ENCODE measurements at regions not wholly inside any gene's neighbourhood (a gene's known extent, or its start where the extent isn't known, plus 50 kb on each side); places are given as distances from the start of the nearest gene placed in this dataset.
"Not testable (repeated sequence)": the region's sequence is repeated elsewhere in the genome, so short reads cannot be mapped to it uniquely, and the experiment has no call there.

DNA sequence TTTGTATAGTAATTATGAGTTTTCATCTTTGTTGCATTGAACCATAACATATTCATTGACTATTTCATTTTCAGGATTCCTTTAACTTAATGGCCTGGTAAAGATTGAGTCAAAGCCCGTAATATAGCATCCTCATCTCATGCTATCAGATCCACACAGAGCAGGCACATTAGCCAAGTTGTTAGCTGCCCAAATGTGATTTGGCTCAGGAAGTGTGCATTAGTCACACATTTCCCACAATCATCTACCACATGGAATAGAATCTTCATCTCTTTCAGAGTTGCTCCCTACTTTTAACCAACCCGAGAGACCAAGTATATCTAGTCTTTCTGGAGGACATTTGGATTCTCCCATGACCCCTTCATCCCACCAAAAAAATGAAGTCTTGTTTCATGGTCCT is 481.0 kb upstream of the PTGER4 start:
- WGBS (ENCODE audit: missing lambda C conversion rate), result 43% methylated on average over 2 of the region's 2 CpGs
- no peak for DNase-seq (ENCODE audit: low read depth in 1 of 2, low spot score in 1 of 2)

DNA sequence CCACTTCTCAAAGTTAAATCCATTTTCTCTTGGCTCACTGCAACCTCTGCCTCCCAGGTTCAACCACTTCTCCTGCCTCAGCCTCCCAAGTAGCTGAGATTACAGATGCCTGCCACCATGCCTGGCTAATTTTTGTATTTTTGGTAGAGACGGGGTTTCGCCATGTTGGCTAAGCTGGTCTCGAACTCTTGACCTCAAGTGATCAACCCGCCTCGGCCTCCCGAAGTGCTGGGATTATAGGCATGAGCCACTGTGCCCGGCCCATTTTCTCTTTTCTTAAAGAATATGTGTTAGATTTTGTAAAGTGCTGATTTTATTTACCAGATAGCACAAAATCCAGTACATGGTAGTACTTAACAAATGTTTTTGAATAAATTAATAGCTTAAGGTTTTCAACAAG is 484.1 kb upstream of the PTGER4 start:
- H3K4me2 ChIP-seq; DNase-seq (ENCODE audit: low read depth in 1 of 2, low spot score in 1 of 2); CTCF ChIA-PET; H3K4me1 ChIP-seq; FAIRE-seq; POLR2A ChIA-PET; H3K4me3 ChIP-seq; H3K27ac ChIP-seq; ATAC-seq; H3K9me3 ChIP-seq: not testable (repeated sequence)
- 61% methylated on average over 7 of the region's 7 CpGs for WGBS (ENCODE audit: missing lambda C conversion rate)

More for the DNA sequence above, 481.0 kb upstream of the PTGER4 start:
- no peak for ATAC-seq
- no peaks in the 10 kb centered on the region for H3K4me1 ChIP-seq
- H3K27ac ChIP-seq, result no peak overlapping the region
- CTCF ChIA-PET, result interaction anchor here (0.7 kb wide), 1 partner anchor 12 kb away, joined by 3 read pairs; no protein-coding TSS in a partner anchor
- FAIRE-seq, result no peak
- no peak overlapping the region for H3K4me2 ChIP-seq
- TF ChIP-seq, protein P1, sequence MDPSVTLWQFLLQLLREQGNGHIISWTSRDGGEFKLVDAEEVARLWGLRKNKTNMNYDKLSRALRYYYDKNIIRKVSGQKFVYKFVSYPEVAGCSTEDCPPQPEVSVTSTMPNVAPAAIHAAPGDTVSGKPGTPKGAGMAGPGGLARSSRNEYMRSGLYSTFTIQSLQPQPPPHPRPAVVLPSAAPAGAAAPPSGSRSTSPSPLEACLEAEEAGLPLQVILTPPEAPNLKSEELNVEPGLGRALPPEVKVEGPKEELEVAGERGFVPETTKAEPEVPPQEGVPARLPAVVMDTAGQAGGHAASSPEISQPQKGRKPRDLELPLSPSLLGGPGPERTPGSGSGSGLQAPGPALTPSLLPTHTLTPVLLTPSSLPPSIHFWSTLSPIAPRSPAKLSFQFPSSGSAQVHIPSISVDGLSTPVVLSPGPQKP (IDR thresholded peaks at IDR 0.05; ENCODE audit: low read depth, low read length), result no peak
- TF ChIP-seq RARB (CRISPR knock-in tag; IDR thresholded peaks at IDR 0.05), result no peak
- TF ChIP-seq CBX2 (IDR thresholded peaks at IDR 0.05; ENCODE audit: borderline replicate concordance, low read depth), result no peak
- TF ChIP-seq, protein P2, sequence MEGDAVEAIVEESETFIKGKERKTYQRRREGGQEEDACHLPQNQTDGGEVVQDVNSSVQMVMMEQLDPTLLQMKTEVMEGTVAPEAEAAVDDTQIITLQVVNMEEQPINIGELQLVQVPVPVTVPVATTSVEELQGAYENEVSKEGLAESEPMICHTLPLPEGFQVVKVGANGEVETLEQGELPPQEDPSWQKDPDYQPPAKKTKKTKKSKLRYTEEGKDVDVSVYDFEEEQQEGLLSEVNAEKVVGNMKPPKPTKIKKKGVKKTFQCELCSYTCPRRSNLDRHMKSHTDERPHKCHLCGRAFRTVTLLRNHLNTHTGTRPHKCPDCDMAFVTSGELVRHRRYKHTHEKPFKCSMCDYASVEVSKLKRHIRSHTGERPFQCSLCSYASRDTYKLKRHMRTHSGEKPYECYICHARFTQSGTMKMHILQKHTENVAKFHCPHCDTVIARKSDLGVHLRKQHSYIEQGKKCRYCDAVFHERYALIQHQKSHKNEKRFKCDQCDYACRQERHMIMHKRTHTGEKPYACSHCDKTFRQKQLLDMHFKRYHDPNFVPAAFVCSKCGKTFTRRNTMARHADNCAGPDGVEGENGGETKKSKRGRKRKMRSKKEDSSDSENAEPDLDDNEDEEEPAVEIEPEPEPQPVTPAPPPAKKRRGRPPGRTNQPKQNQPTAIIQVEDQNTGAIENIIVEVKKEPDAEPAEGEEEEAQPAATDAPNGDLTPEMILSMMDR (IDR thresholded peaks at IDR 0.05), result no peak
- TF ChIP-seq, protein P3, sequence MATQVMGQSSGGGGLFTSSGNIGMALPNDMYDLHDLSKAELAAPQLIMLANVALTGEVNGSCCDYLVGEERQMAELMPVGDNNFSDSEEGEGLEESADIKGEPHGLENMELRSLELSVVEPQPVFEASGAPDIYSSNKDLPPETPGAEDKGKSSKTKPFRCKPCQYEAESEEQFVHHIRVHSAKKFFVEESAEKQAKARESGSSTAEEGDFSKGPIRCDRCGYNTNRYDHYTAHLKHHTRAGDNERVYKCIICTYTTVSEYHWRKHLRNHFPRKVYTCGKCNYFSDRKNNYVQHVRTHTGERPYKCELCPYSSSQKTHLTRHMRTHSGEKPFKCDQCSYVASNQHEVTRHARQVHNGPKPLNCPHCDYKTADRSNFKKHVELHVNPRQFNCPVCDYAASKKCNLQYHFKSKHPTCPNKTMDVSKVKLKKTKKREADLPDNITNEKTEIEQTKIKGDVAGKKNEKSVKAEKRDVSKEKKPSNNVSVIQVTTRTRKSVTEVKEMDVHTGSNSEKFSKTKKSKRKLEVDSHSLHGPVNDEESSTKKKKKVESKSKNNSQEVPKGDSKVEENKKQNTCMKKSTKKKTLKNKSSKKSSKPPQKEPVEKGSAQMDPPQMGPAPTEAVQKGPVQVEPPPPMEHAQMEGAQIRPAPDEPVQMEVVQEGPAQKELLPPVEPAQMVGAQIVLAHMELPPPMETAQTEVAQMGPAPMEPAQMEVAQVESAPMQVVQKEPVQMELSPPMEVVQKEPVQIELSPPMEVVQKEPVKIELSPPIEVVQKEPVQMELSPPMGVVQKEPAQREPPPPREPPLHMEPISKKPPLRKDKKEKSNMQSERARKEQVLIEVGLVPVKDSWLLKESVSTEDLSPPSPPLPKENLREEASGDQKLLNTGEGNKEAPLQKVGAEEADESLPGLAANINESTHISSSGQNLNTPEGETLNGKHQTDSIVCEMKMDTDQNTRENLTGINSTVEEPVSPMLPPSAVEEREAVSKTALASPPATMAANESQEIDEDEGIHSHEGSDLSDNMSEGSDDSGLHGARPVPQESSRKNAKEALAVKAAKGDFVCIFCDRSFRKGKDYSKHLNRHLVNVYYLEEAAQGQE (IDR thresholded peaks at IDR 0.05), result no peak
- TF ChIP-seq POLR2AphosphoS2 (conservative IDR thresholded peaks at IDR 0.05; ENCODE audit: low read length), result no peak
- TF ChIP-seq, protein P4, sequence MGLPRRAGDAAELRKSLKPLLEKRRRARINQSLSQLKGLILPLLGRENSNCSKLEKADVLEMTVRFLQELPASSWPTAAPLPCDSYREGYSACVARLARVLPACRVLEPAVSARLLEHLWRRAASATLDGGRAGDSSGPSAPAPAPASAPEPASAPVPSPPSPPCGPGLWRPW (IDR thresholded peaks at IDR 0.05), result no peak
- TF ChIP-seq ZFP36 (IDR thresholded peaks at IDR 0.05; ENCODE audit: borderline replicate concordance, partially characterized antibody), result no peak
- TF ChIP-seq HOXA7 (CRISPR knock-in tag; IDR thresholded peaks at IDR 0.05), result no peak
- no peak for TF ChIP-seq FOSB (CRISPR knock-in tag; IDR thresholded peaks at IDR 0.05)
- TF ChIP-seq, protein P5, sequence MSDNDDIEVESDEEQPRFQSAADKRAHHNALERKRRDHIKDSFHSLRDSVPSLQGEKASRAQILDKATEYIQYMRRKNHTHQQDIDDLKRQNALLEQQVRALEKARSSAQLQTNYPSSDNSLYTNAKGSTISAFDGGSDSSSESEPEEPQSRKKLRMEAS (IDR thresholded peaks at IDR 0.05), result no peak
- TF ChIP-seq, protein P6, sequence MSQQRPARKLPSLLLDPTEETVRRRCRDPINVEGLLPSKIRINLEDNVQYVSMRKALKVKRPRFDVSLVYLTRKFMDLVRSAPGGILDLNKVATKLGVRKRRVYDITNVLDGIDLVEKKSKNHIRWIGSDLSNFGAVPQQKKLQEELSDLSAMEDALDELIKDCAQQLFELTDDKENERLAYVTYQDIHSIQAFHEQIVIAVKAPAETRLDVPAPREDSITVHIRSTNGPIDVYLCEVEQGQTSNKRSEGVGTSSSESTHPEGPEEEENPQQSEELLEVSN (IDR thresholded peaks at IDR 0.05; ENCODE audit: borderline replicate concordance, low read depth), result no peak
- no peak for TF ChIP-seq HEYL (CRISPR knock-in tag; IDR thresholded peaks at IDR 0.05)
- no peak for TF ChIP-seq HDAC2 (IDR thresholded peaks at IDR 0.05)
- TF ChIP-seq GATA3 (IDR thresholded peaks at IDR 0.05; ENCODE audit: borderline replicate concordance), result no peak
- TF ChIP-seq, protein P7, sequence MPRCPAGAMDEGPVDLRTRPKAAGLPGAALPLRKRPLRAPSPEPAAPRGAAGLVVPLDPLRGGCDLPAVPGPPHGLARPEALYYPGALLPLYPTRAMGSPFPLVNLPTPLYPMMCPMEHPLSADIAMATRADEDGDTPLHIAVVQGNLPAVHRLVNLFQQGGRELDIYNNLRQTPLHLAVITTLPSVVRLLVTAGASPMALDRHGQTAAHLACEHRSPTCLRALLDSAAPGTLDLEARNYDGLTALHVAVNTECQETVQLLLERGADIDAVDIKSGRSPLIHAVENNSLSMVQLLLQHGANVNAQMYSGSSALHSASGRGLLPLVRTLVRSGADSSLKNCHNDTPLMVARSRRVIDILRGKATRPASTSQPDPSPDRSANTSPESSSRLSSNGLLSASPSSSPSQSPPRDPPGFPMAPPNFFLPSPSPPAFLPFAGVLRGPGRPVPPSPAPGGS (IDR thresholded peaks at IDR 0.05), result no peak
- H3K9me3 ChIP-seq, result no peaks in the 10 kb centered on the region
- H3K4me3 ChIP-seq, result no peak overlapping the region
- POLR2A ChIA-PET, result no interaction called here
